GM21723 (cell line): ENCODE measurements at regions not wholly inside any gene's neighbourhood (a gene's known extent, or its start where the extent isn't known, plus 50 kb on each side); places are given as distances from the start of the nearest gene placed in this dataset.

Experiments used
- ATAC-seq: cut with Tn5 transposase; IDR thresholded peaks from one replicate; pipeline ENCODE4 v1.9.1; 2021; ENCODE audit warnings: mild to moderate bottlenecking, moderate library complexity; ENCODE audit not compliant: unreplicated experiment

- ATAC-seq, result no peak
Measured at GRCh38 chr6:91447530-91448254, 860.8 kb upstream of the MAP3K7 start.

GRCh38 chr6:91447081-91447480 lies 860.2 kb upstream of the MAP3K7 start:
- ATAC-seq, result no peak

DNA sequence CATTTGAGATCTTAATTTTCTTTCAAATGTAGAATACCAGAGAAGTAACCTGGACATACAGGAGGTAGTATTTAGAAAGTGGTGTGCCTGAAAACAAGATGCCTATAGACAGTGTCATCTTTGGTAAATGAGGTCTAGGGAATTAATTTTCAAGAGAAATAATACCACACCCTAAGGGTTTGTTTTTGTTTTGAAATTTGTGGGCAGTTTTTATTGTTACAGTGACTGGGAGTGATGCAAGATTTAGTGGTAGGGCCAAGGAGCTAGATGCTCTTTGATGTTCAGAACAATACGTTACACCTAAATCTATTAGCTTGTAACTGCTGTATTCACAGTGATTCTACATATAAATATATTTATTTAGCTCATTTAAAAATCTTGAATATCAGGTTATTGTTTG lies 856.5 kb upstream of the MAP3K7 start:
- ATAC-seq, result no peak

DNA sequence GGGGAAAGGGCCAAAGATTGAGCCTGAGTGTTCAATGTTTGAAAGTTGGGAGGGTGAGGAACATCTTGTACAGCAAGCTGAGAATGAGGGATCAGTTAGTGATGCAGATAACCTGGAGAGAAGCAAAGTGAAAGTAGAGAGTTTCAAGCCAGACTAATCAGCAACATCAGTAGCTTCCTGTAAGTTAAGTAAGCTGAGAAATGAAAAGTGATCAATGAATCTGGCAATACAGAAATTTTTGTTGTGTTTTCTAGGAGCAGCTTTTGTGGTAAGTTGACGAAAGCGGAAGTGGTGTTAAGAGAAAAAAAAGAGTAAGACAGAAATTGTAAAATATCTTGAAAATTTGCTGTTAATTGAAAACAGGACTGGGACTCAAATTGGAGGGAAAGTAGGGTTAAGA lies 855.5 kb upstream of the MAP3K7 start:
- no peak for ATAC-seq

DNA sequence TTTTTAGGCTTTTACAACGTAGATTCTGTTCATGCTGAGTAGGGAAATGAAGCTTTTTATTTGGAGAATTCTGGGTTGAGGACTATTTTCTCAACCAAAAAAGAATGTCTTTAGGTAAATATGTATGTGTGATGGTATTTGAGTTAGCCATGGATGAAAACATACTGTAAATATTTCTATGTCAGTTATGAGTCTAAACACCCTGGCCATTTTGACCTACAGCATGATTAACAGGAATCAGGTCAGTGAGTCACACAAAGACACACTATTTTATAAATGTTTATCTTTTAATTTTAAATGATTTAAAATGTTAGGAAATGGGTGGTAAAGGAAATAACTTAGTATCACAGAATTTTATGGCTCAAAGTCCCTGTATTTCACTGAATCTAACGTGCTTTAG lies 851.7 kb upstream of the MAP3K7 start:
- ATAC-seq, result no peak

- no peak for ATAC-seq
Measured at GRCh38 chr6:91437315-91437729, 850.5 kb upstream of the MAP3K7 start.

GRCh38 chr6:91436448-91436847 lies 849.6 kb upstream of the MAP3K7 start:
- ATAC-seq, result no peak

DNA sequence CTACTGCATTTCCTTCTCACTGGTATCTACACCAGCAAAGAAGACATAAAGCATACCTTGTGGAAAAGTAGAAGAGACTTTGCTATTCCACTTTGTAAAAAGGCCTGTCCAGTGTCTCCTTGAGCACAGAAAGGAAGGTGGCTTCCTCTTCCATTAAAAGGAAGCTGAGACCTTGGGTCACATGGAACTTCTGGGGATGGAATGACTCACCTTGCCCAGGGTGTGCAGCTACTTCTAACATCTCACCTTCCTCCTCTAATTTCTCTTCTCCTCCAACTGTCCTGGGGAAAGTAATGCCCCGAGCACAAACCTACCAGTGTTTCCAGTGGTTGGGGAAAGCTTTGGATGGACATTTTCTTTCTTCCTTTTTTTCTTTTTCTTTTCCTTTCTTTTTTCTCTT lies 848.8 kb upstream of the MAP3K7 start:
- ATAC-seq, result no peak

GRCh38 chr6:91434576-91434975 lies 847.7 kb upstream of the MAP3K7 start:
- ATAC-seq, result no peak

GRCh38 chr6:91433660-91434534 lies 847.0 kb upstream of the MAP3K7 start:
- ATAC-seq, result no peak

GRCh38 chr6:91428953-91429560 lies 842.2 kb upstream of the MAP3K7 start:
- ATAC-seq, result no peak

GRCh38 chr6:91428296-91428695 lies 841.4 kb upstream of the MAP3K7 start:
- no peak for ATAC-seq

- no peak for ATAC-seq
Measured at GRCh38 chr6:91420243-91420642, 833.4 kb upstream of the MAP3K7 start.

DNA sequence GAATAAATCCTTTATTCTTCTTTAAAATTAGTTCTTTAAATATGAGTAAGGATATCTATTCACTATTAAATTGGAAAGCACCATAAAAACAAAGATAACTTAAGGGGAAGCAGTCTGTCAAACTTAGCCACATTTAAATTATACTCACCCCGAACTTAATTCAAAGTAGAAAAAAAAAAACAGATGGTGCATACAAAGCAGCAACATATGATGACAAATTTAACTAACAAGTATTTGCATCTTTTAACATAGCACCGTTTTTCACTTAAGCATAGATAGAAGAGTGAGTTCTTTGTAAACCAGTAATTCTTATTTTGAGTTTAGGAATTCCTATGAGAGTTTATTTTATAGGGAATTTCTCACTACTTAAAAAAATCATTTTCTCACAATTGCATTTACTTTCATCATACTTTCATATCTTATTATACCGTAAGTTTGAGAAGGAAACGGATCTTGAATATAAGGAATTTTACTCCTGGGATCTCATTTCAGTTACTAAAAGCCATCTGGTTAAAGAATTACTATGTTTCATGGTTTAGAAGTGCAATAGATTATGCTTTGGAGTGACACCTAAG lies 828.2 kb upstream of the MAP3K7 start:
- ATAC-seq, result no peak

DNA sequence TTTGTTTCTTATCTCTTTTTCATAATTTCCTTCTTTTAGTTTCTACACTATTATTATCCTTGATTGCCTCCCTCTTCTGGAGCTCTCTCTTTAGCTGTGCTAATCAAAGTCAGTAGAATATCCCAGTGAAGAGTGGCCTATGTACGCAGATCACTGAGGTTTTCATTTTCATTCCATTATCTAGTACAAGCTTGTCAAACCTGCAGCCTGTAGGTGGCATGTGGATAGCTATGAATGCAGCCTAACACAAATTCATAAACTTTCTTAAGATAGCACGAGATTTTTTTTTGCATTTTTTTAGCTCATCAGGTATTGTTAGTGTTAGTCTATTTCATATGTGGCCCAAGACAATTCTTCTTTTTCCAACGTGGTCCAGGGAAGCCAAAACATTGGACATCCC lies 825.7 kb upstream of the MAP3K7 start:
- ATAC-seq, result no peak

GRCh38 chr6:91407706-91408105 lies 820.8 kb upstream of the MAP3K7 start:
- ATAC-seq, result no peak

GRCh38 chr6:91392951-91393350 lies 806.1 kb upstream of the MAP3K7 start:
- ATAC-seq, result no peak

- ATAC-seq, result no peak
Measured at GRCh38 chr6:91387290-91388059, 800.6 kb upstream of the MAP3K7 start.

DNA sequence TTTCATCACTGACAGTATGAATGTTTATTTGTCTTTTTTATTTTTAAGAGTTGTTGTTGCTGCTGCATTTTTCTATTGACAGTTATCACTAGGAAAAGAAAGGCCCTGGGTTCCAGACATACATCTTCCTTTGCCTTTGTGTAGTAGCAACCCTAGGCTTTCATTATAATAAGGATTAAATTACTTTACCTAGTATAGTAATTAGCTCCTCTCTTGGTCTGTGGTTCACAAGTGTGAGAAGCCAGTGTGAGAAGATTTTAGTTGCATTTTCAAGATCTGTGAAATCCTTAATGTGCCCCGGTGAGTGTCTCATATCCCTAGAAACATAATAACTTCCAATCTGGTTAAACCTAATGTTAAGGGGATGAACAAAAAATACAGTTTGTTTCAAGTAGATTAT lies 799.3 kb upstream of the MAP3K7 start:
- ATAC-seq, result no peak

- no peak for ATAC-seq
Measured at GRCh38 chr6:91383207-91383606, 796.3 kb upstream of the MAP3K7 start.

GRCh38 chr6:91376686-91377085 lies 789.8 kb upstream of the MAP3K7 start:
- no peak for ATAC-seq
